ENCODE measurements at regions not wholly inside any gene's neighbourhood (a gene's known extent, or its start where the extent isn't known, plus 50 kb on each side); places are given as distances from the start of the nearest gene placed in this dataset.

GRCh38 chr10:44010873-44011602 is 362.4 kb upstream of the ZNF32 start:
- H3K36me3 ChIP-seq: no peaks in the 10 kb centered on the region
- H3K4me1 ChIP-seq (replicated peaks): no peaks in the 10 kb centered on the region
- no peak overlapping the region for H3K4me3 ChIP-seq
- intact Hi-C loops (cut with DNase I): no loop called here
- DNase-seq (ENCODE audit: low spot score): no peak
- H3K27ac ChIP-seq: no peak overlapping the region
- H3K9me3 ChIP-seq: no peaks in the 10 kb centered on the region
- TF ChIP-seq POLR2A (IDR thresholded peaks at IDR 0.05) (no peak), CTCF (IDR thresholded peaks at IDR 0.05) (no peak), POLR2AphosphoS5 (IDR thresholded peaks at IDR 0.05) (no peak)
- H3K27me3 ChIP-seq (replicated peaks; ENCODE audit: insufficient read depth): no peaks in the 10 kb centered on the region
- WGBS: 44% methylated on average over 2 of the region's 2 CpGs

GRCh38 chr10:44009891-44010632 is 361.4 kb upstream of the ZNF32 start:
- H3K4me3 ChIP-seq: no peak overlapping the region
- no peak overlapping the region for H3K27ac ChIP-seq
- H3K9me3 ChIP-seq: no peaks in the 10 kb centered on the region
- 57% methylated on average over 8 of the region's 8 CpGs for WGBS
- no peaks in the 10 kb centered on the region for H3K27me3 ChIP-seq (replicated peaks; ENCODE audit: insufficient read depth)
- intact Hi-C loops (cut with DNase I): no loop called here
- H3K4me1 ChIP-seq (replicated peaks): no peaks in the 10 kb centered on the region
- H3K36me3 ChIP-seq: no peaks in the 10 kb centered on the region
- TF ChIP-seq POLR2A (IDR thresholded peaks at IDR 0.05): no peak
- TF ChIP-seq POLR2AphosphoS5 (IDR thresholded peaks at IDR 0.05): no peak
- no peak for TF ChIP-seq CTCF (IDR thresholded peaks at IDR 0.05)
- no peak for DNase-seq (ENCODE audit: low spot score)

- Histone ChIP-seq H3K27ac (no peak overlapping the region), H3K27me3 (replicated peaks; ENCODE audit: insufficient read depth) (no peaks in the 10 kb centered on the region), H3K36me3 (no peaks in the 10 kb centered on the region), H3K9me3 (no peaks in the 10 kb centered on the region), H3K4me3 (no peak overlapping the region), H3K4me1 (replicated peaks) (no peaks in the 10 kb centered on the region)
- no peak for DNase-seq (ENCODE audit: low spot score)
- TF ChIP-seq POLR2AphosphoS5 (IDR thresholded peaks at IDR 0.05): no peak
- TF ChIP-seq POLR2A (IDR thresholded peaks at IDR 0.05): no peak
- no peak for TF ChIP-seq CTCF (IDR thresholded peaks at IDR 0.05)
- intact Hi-C loops (cut with DNase I): no loop called here
- 60% methylated on average over 11 of the region's 11 CpGs for WGBS
Observed at GRCh38 chr10:44008917-44009709, 360.4 kb upstream of the ZNF32 start.

- no peak overlapping the region for H3K4me3 ChIP-seq
- TF ChIP-seq POLR2A (IDR thresholded peaks at IDR 0.05): no peak
- TF ChIP-seq CTCF (IDR thresholded peaks at IDR 0.05): no peak
- no peak for TF ChIP-seq POLR2AphosphoS5 (IDR thresholded peaks at IDR 0.05)
- H3K36me3 ChIP-seq: no peaks in the 10 kb centered on the region
- DNase-seq (ENCODE audit: low spot score): no peak
- WGBS: 75% methylated on average over 10 of the region's 10 CpGs
- no peaks in the 10 kb centered on the region for H3K4me1 ChIP-seq (replicated peaks)
- intact Hi-C loops (cut with DNase I): no loop called here
- H3K27me3 ChIP-seq (replicated peaks; ENCODE audit: insufficient read depth): no peaks in the 10 kb centered on the region
- H3K27ac ChIP-seq: no peak overlapping the region
- H3K9me3 ChIP-seq: no peaks in the 10 kb centered on the region
Observed at GRCh38 chr10:44008270-44008916, 359.7 kb upstream of the ZNF32 start.
